ENCODE measurements at regions not wholly inside any gene's neighbourhood (a gene's known extent, or its start where the extent isn't known, plus 50 kb on each side); places are given as distances from the start of the nearest gene placed in this dataset.

GRCh38 chr6:147892476-147892875, 384.0 kb downstream of the SAMD5 start:
- no peak for FAIRE-seq

DNA sequence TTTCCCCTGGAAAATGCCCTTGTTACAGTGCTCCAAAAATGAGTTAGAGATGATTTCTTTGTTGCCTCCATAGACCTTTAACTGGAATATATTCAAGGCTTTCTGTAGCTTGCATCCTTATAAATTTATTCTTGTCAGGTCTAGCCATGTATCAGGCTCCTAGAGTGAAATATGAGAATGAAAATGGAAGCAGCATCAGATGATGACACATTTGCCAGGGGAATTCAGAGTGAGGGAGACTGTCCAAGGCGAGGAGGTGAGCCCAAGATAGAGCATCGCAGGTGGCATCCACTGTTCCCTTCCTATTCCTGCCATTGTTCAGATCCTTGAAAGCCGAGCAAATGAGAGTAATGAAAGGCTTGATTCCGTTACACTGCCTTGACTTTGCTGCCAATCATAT, 386.8 kb downstream of the SAMD5 start:
- no peak for FAIRE-seq
- no peak for DNase-seq (ENCODE audit: low spot score in 2 of 2)

More at GRCh38 chr6:147892476-147892875, 384.0 kb downstream of the SAMD5 start:
- DNase-seq (ENCODE audit: low spot score in 2 of 2): no peak

GRCh38 chr6:147900247-147900830, 391.8 kb downstream of the SAMD5 start:
- DNase-seq (ENCODE audit: low spot score in 2 of 2): no peak
- FAIRE-seq: no peak

DNA sequence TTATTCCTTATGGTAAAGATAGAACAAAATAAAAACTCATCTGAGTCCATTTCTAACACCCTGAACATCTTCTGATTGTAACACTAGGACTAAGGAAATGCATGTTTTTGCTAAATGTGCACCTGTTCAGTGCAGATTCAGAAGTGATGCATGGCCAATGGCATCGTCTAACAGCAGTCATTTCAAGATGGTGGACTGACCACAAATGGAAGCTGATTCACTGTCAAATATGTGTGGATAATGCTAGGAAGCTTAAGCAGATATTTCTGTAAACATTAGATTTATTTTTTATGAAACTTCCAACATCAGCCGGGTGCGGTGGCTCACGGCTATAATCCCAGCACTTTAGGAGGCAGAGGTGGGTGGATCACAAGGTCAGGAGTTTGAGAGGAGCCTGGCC, 394.8 kb downstream of the SAMD5 start:
- no peak for FAIRE-seq

GRCh38 chr6:147903931-147904330, 395.4 kb downstream of the SAMD5 start:
- FAIRE-seq: no peak
- DNase-seq (ENCODE audit: low spot score in 2 of 2): no peak

More for the DNA sequence above, 394.8 kb downstream of the SAMD5 start:
- DNase-seq (ENCODE audit: low spot score in 2 of 2): no peak

DNA sequence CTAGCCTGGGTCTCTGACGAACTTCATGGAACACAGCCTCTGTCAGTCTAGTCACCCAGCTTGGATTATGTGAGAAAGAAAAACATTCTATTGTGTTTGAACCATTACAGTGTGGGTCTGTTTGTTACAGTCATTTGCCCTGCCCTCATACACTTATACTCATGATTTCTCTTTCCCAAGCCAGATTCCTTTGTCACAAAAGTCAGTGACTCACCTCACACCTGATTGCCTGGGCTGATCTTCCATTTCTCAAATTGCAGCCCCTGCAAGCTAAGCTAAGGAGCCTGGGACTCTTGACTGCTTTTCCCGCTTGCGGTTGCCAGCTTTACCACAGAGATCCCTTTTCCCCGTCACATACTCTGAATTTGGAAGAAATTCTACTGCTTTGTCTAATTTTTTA, 395.9 kb downstream of the SAMD5 start:
- FAIRE-seq (no peak), DNase-seq (ENCODE audit: low spot score in 2 of 2) (no peak)

- DNase-seq (ENCODE audit: low spot score in 2 of 2): no peak
- FAIRE-seq: no peak
These were observed 397.2 kb downstream of the SAMD5 start for GRCh38 chr6:147905711-147906110.

DNA sequence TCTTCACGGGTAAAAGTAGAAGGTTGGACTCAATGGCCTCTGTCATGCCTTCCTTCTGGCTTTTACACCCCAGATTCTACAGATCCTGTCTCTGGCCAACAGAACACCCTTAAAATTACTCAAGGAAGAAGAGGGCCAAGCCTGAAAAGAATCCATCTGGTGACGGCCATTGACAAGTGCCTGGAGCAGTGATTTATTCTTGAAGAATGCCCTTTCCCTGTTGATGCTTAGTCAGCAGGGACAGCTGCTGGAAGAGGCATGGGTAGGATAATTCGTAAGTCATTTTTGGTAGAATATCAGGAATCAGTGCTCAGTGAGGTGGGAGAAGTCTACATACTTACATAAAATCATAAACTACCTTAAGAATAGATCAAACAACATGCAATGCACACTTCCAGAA, 397.9 kb downstream of the SAMD5 start:
- DNase-seq (ENCODE audit: low spot score in 2 of 2) (no peak), FAIRE-seq (no peak)

DNA sequence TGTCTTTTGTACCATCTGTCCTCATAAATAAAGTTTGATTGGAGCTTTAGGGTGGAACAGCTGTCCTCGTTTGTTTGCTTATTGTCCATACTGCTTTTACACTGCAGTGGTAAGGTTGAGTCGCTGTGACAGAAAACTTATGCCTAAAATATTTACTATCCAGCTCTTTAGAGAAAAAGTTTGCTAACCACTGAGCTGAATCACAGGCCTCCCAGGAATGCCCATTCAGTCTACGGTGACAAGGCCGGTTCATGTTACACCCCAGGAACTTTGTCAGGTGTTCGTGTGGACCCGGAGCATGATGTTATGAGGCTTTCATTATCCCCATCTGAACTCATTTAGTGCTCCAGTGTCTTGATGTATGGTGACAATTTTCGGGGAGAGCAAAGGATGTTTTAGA, 401.1 kb downstream of the SAMD5 start:
- FAIRE-seq: no peak
- DNase-seq (ENCODE audit: low spot score in 2 of 2): no peak

GRCh38 chr6:147910281-147910680, 401.8 kb downstream of the SAMD5 start:
- DNase-seq (ENCODE audit: low spot score in 2 of 2): no peak
- no peak for FAIRE-seq

- FAIRE-seq: no peak
- no peak for DNase-seq (ENCODE audit: low spot score in 2 of 2)
These were observed 402.6 kb downstream of the SAMD5 start for GRCh38 chr6:147911057-147911456.

DNA sequence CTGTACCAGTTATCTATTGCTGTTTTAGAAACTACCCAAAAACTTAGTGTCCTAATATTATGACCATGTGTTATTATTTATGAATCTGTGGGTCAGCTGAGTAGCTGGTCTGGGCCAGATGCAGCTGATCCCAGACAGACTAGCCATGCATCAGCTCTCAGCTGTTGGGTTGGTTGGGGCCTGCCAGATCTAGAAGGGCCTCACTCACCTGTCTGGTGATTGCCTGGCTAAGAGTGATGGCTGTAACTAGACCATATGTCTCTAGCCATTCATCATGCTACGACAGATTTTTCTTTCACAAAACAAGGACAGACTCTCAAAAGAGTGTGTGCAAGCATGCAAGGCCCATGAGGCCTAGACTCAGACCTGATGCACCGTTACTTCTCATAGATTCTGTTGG, 403.2 kb downstream of the SAMD5 start:
- DNase-seq (ENCODE audit: low spot score in 2 of 2) (no peak), FAIRE-seq (no peak)

DNA sequence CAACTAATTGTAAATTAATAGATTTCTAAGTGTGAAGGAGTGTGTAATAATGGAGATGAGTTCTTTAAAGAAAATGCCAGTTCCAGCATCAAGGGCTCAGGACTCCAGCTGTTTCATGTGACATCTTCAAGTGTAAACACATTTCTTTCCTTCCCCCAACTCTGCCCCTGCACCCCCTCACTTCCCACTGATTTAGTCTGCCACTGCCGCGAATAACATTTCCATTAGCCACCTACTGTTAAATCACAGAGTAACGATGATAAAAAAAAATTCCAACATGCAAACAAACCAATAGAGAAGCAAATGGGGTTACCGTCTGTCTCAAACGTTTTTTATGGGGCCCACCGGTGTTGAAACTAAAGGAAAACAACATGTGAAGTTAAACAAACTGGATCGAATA, 414.3 kb downstream of the SAMD5 start:
- no peak for DNase-seq (ENCODE audit: low spot score in 2 of 2)
- FAIRE-seq: no peak

GRCh38 chr6:147924598-147924997, 416.1 kb downstream of the SAMD5 start:
- FAIRE-seq (peak; percentile 92), DNase-seq (ENCODE audit: low spot score in 2 of 2) (no peak)

DNA sequence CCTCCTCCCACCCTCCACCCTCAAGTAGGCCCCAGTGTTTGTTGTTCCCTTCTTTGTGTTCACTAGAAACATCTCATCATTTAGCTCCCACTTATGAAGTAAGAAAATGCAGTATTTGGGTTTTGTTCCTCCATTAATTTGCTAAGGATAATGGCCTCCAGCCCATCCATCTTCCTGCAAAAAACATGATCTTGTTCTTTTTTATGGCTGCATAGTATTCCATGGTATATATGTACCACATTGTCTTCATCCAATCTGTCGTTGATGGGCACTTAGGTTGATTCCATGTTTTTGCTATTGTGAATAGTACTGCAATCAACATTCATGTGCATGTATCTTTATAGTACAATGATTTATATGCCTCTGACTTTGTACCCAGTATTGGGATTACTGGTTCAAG, 416.8 kb upstream of the SASH1 start:
- DNase-seq (ENCODE audit: low spot score in 2 of 2): no peak
- FAIRE-seq: no peak

DNA sequence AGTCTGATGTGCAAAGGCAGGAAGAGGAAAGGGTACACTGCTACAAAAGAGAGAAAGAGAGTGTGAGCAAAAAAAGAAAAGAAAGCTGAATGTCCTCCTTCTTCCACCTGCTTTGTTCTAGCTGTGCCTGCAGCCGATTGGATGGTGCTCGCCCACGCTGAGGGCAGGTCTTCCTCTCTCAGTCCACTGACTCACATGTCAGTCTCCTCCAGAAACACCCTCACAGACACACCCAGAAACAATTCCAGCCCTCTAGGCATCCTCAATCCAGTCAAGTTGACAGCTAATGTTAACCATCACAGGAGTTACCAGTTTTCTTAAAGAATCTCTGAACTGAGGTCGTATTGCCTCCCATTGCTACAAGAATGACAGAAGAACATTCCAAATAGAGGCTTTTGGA, 411.9 kb upstream of the SASH1 start:
- FAIRE-seq: no peak

DNA sequence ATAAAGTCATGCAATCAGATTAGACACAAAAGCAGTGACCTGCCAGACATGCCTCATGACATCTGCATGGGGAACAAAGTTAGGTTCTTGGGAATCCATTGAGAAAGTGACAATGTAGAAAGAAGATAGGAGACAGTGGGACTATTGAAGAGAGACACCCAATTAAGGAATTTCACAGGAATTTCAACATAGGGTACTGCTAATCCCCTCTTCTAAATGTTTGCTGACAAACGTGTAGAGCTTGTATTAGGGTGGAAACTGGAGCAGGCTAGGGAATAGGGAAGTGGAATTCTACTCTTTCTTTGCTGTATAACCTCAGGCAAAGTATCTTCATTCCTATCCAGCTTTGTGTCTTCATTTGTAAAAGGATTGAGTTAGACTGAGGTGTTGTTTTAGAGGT, 409.4 kb upstream of the SASH1 start:
- DNase-seq (ENCODE audit: low spot score in 2 of 2): no peak

More for the DNA sequence above, 411.9 kb upstream of the SASH1 start:
- no peak for DNase-seq (ENCODE audit: low spot score in 2 of 2)

DNA sequence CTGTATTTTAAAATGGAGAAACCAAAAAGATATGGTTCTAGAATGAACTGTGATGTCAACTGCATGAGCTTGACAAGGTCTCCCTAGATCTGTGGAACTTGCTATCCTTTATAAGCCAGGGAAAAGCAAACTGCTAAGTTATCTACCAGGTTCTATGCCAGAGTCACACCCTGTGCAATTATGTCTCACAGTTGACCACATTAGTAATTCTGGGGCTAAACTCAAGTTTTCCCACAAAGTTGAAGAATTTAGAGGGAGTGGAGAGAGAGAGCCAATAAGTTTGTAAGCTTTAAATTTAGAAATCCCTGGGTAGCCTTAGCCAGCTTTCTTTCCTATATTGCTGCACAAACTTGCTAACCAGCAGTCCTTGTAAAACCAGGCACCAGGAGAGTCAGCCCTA, 407.0 kb upstream of the SASH1 start:
- no peak for FAIRE-seq
- no peak for DNase-seq (ENCODE audit: low spot score in 2 of 2)

More for the DNA sequence above, 409.4 kb upstream of the SASH1 start:
- FAIRE-seq: no peak

GRCh38 chr6:147936703-147937470, 405.8 kb upstream of the SASH1 start:
- DNase-seq (ENCODE audit: low spot score in 2 of 2): no peak
- no peak for FAIRE-seq

GRCh38 chr6:147941143-147941542, 401.5 kb upstream of the SASH1 start:
- no peak for DNase-seq (ENCODE audit: low spot score in 2 of 2)

GRCh38 chr6:147942363-147942762, 400.3 kb upstream of the SASH1 start:
- DNase-seq (ENCODE audit: low spot score in 2 of 2) (no peak), FAIRE-seq (no peak)

More at GRCh38 chr6:147941143-147941542, 401.5 kb upstream of the SASH1 start:
- no peak for FAIRE-seq

- no peak for FAIRE-seq
- DNase-seq (ENCODE audit: low spot score in 2 of 2): no peak
These were observed 398.5 kb upstream of the SASH1 start for GRCh38 chr6:147944122-147944521.

Measured in frontal cortex (tissue), 3 donors.